DND-41 (cell line): ENCODE measurements at regions not wholly inside any gene's neighbourhood (a gene's known extent, or its start where the extent isn't known, plus 50 kb on each side); places are given as distances from the start of the nearest gene placed in this dataset.

Experiments
- EZH2 ChIP-seq: IDR thresholded peaks from 3 replicates; pipeline ENCODE4 v1.6.1; 2012; ENCODE audit warnings: borderline replicate concordance, low read depth, mild to moderate bottlenecking, moderate library complexity, low read length, inconsistent platforms; ENCODE audit not compliant: severe bottlenecking
- TF ChIP-seq, protein P1 (sequence below): IDR thresholded peaks from 2 replicates; pipeline ENCODE4 v1.5.1; 2012; ENCODE audit warnings: borderline replicate concordance, low read length, moderate library complexity, mild to moderate bottlenecking; ENCODE audit not compliant: poor library complexity, severe bottlenecking; ENCODE audit errors: extremely low read depth

DNA sequence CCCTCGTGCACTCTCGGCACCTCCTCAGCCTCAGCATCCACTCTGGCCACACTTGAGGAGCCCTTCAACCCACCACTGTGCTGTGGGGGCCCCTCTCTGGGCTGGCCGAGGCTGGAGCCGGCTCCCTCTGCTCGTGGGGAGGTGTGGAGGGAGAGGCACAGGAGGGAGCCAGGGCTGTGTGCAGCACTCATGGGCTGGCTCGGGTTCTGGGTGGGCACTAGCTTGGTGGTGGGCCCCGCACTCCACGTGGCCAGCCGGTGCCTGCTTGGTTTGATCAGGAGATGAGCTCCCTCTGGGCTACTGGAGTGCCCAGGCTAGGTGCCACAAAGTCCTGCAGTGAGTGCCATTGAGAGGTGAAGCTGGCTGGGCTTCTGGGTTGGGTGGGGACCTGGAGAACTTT is 949.4 kb upstream of the GJE1 start:
- TF ChIP-seq, protein P1, sequence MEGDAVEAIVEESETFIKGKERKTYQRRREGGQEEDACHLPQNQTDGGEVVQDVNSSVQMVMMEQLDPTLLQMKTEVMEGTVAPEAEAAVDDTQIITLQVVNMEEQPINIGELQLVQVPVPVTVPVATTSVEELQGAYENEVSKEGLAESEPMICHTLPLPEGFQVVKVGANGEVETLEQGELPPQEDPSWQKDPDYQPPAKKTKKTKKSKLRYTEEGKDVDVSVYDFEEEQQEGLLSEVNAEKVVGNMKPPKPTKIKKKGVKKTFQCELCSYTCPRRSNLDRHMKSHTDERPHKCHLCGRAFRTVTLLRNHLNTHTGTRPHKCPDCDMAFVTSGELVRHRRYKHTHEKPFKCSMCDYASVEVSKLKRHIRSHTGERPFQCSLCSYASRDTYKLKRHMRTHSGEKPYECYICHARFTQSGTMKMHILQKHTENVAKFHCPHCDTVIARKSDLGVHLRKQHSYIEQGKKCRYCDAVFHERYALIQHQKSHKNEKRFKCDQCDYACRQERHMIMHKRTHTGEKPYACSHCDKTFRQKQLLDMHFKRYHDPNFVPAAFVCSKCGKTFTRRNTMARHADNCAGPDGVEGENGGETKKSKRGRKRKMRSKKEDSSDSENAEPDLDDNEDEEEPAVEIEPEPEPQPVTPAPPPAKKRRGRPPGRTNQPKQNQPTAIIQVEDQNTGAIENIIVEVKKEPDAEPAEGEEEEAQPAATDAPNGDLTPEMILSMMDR: no peak
- no peak for TF ChIP-seq EZH2
